Gastroesophageal sphincter (tissue), 4 donors: ENCODE measurements at regions not wholly inside any gene's neighbourhood (a gene's known extent, or its start where the extent isn't known, plus 50 kb on each side); places are given as distances from the start of the nearest gene placed in this dataset.

Source experiments
- ATAC-seq: fragments of 150-250 bp; one replicate; pipeline ENCODE4 v1.9.1; 2016; ENCODE audit warnings: mild to moderate bottlenecking, moderate library complexity
- H3K27ac ChIP-seq, 4 donors: fragments of 200-600 bp; sonication (generic) in 3 of 4; 1 replicate in 3 of 4; 2 replicates in 1 of 4; pipeline ENCODE4 v1.5.1; 2016 to 2019
- H3K27me3 ChIP-seq: fragments of 200-600 bp; sonication (generic); one replicate; pipeline ENCODE4 v1.5.1; 2019
- H3K36me3 ChIP-seq, 2 donors: fragments of 200-600 bp; sonication (generic); one replicate each; pipeline ENCODE4 v1.5.1; 2019; ENCODE audit warnings: control low read depth in 1 of 2
- H3K4me1 ChIP-seq, 3 donors: fragments of 200-600 bp; sonication (generic); 1 replicate in 2 of 3; 2 replicates in 1 of 3; pipeline ENCODE4 v1.5.1; 2016 to 2019; ENCODE audit warnings: control low read depth in 2 of 3
- H3K4me3 ChIP-seq, 2 donors: fragments of 200-600 bp; sonication (generic); one replicate each; pipeline ENCODE4 v1.5.1; 2019; ENCODE audit warnings: mild to moderate bottlenecking in 1 of 2, moderate library complexity in 1 of 2
- H3K9me3 ChIP-seq, 3 donors: fragments of 200-600 bp; sonication (generic); one replicate each; pipeline ENCODE4 v1.5.1; 2017 to 2019; ENCODE audit warnings: control low read depth in 2 of 3
- CTCF ChIP-seq, 4 experiments: fragments of 200-600 bp in 2 of 4; fragments of 450-650 bp in 2 of 4; sonication (generic) in 1 of 4; IDR thresholded peaks; one replicate each; pipeline ENCODE4 v1.5.1; 2017 to 2019; ENCODE audit warnings: antibody characterized with exemption in 4 of 4, mild to moderate bottlenecking in 2 of 4, moderate library complexity in 2 of 4
- EP300 ChIP-seq: sonication (generic); formaldehyde crosslinking; IDR thresholded peaks from one replicate; pipeline ENCODE4 v1.6.1; 2017; ENCODE audit warnings: antibody characterized with exemption, mild to moderate bottlenecking
- POLR2A ChIP-seq, 2 donors: fragments of 450-650 bp; IDR thresholded peaks; one replicate each; pipeline ENCODE4 v1.6.1; 2017; ENCODE audit warnings: antibody characterized with exemption in 2 of 2, mild to moderate bottlenecking in 2 of 2, moderate library complexity in 1 of 2
- POLR2AphosphoS5 ChIP-seq: sonication (generic); formaldehyde crosslinking; IDR thresholded peaks from one replicate; pipeline ENCODE4 v1.6.1; 2017; ENCODE audit warnings: antibody characterized with exemption
- WGBS, 2 donors: methylation state at CpG; one replicate each; pipeline ENCODE4 v1.1.5; 2018; ENCODE audit warnings: low coverage in 1 of 2; 5-methylcytosine and 5-hydroxymethylcytosine counted together

DNA sequence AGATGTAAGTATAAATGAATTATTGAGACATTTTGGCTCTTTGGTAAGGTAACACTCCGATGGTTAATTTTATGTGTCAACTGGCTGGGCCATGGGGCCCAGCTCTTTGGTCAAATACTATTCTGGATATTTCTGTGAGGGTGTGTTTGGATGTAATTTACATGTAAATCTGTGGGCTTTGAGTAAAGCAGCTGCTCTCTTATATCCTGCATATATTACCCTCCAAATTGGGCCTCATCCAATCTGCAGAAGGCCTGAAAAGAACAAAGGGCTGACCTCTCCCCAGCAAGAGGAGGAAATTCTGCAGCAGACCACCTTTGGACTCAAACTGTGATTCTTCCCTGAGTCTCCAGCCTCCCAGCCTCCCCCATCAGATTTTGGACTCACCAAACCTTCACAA lies 464.1 kb downstream of the PLCL1 start:
- no peaks in the 10 kb centered on the region for H3K4me1 ChIP-seq
- WGBS, 2 donors: 94 to 100% methylated on average over 1 of the region's 1 CpG
- no peaks in the 10 kb centered on the region for H3K36me3 ChIP-seq
- H3K4me3 ChIP-seq: no peak overlapping the region
- ATAC-seq: no peak
- TF ChIP-seq CTCF (IDR thresholded peaks at IDR 0.05) (no peak), POLR2AphosphoS5 (no peak), EP300 (no peak), POLR2A (IDR thresholded peaks at IDR 0.05) (no peak)
- H3K27me3 ChIP-seq: no peaks in the 10 kb centered on the region
- H3K9me3 ChIP-seq: no peaks in the 10 kb centered on the region
- no peak overlapping the region for H3K27ac ChIP-seq

GRCh38 chr2:198259496-198259895 lies 455.1 kb downstream of the PLCL1 start:
- Histone ChIP-seq H3K27me3 (no peaks in the 10 kb centered on the region), H3K4me1 (peaks cover 0 to 5% (median 0%) of the 10 kb centered on the region in 3 donors), H3K9me3 (no peaks in the 10 kb centered on the region), H3K36me3 (no peaks in the 10 kb centered on the region), H3K4me3 (no peak overlapping the region), H3K27ac (no peak overlapping the region)
- ATAC-seq: no peak
- TF ChIP-seq EP300: no peak
- TF ChIP-seq POLR2A (IDR thresholded peaks at IDR 0.05): no peak
- TF ChIP-seq CTCF (IDR thresholded peaks at IDR 0.05): no peak
- TF ChIP-seq POLR2AphosphoS5: no peak
- 73 to 100% methylated on average over 3 of the region's 3 CpGs for WGBS, 2 donors

DNA sequence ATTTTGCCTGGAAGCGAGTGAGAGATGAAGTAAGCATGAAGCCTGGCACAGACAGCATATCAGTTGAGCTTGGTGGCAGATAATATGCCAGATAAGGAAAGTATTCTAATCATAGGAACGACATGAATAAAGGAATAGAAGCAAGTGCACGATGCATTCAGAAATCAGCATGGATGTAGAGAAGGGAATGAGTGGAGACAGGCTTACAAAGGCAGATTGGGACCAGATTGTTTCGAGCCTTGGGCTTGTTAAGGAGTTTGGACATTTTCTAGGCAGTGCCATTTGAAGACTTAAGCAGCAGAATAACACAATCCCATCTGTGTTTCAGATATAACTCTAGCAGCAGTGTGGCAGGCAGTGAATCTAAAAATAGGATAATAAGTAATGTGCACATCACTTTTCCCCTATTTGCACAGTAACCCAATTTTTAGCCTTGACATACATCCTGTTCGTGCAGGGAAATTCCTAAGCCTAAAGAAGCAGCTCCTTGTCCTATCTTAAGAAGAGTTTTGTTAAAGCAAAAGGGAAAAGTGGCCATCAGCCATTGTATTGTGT lies 450.2 kb downstream of the PLCL1 start:
- no peak for ATAC-seq
- Histone ChIP-seq H3K4me3 (no peak overlapping the region), H3K4me1 (peaks cover 0 to 24% (median 0%) of the 10 kb centered on the region in 3 donors), H3K27ac (peak overlapping the region in 2 of 4 donors; percentile 67 to 75), H3K36me3 (no peaks in the 10 kb centered on the region), H3K27me3 (no peaks in the 10 kb centered on the region), H3K9me3 (no peaks in the 10 kb centered on the region)
- WGBS, 2 donors: 25 to 33% methylated on average over 5 of the region's 5 CpGs
- TF ChIP-seq POLR2AphosphoS5 (no peak), EP300 (no peak), CTCF (IDR thresholded peaks at IDR 0.05) (no peak), POLR2A (IDR thresholded peaks at IDR 0.05) (no peak)

GRCh38 chr2:198253995-198254394 lies 449.6 kb downstream of the PLCL1 start:
- TF ChIP-seq POLR2AphosphoS5 (no peak), POLR2A (IDR thresholded peaks at IDR 0.05) (no peak), CTCF (IDR thresholded peaks at IDR 0.05) (no peak), EP300 (no peak)
- Histone ChIP-seq H3K27ac (peak overlapping the region in 3 of 4 donors; percentile 23 to 75 (median 67)), H3K9me3 (no peaks in the 10 kb centered on the region), H3K4me1 (peaks cover 0 to 24% (median 0%) of the 10 kb centered on the region in 3 donors), H3K27me3 (no peaks in the 10 kb centered on the region), H3K36me3 (no peaks in the 10 kb centered on the region), H3K4me3 (no peak overlapping the region)
- ATAC-seq: no peak

GRCh38 chr2:198252472-198252871 lies 448.1 kb downstream of the PLCL1 start:
- peak overlapping the region in 3 of 4 donors; percentile 46 to 75 (median 59) for H3K27ac ChIP-seq
- no peaks in the 10 kb centered on the region for H3K27me3 ChIP-seq
- TF ChIP-seq POLR2A (IDR thresholded peaks at IDR 0.05) (no peak), CTCF (IDR thresholded peaks at IDR 0.05) (no peak), EP300 (no peak), POLR2AphosphoS5 (no peak)
- 23 to 25% methylated on average over 1 of the region's 1 CpG for WGBS, 2 donors
- H3K4me3 ChIP-seq: no peak overlapping the region
- H3K9me3 ChIP-seq: no peaks in the 10 kb centered on the region
- H3K4me1 ChIP-seq: peaks cover 0 to 24% (median 0%) of the 10 kb centered on the region in 3 donors
- H3K36me3 ChIP-seq: no peaks in the 10 kb centered on the region
- peak; percentile 66 for ATAC-seq
